ENCODE measurements at regions not wholly inside any gene's neighbourhood (a gene's known extent, or its start where the extent isn't known, plus 50 kb on each side); places are given as distances from the start of the nearest gene placed in this dataset.
"Not testable (repeated sequence)": the region's sequence is repeated elsewhere in the genome, so short reads cannot be mapped to it uniquely, and the experiment has no call there.

GRCh38 chr4:66229885-66230284, 559.6 kb upstream of the EPHA5 start:
- DNase-seq: no peak

- no peak for DNase-seq
Measured at GRCh38 chr4:66225539-66225938, 555.2 kb upstream of the EPHA5 start.

- DNase-seq: no peak
Measured at GRCh38 chr4:66223068-66223703, 552.9 kb upstream of the EPHA5 start.

GRCh38 chr4:66219401-66219800, 549.1 kb upstream of the EPHA5 start:
- DNase-seq: no peak

DNA sequence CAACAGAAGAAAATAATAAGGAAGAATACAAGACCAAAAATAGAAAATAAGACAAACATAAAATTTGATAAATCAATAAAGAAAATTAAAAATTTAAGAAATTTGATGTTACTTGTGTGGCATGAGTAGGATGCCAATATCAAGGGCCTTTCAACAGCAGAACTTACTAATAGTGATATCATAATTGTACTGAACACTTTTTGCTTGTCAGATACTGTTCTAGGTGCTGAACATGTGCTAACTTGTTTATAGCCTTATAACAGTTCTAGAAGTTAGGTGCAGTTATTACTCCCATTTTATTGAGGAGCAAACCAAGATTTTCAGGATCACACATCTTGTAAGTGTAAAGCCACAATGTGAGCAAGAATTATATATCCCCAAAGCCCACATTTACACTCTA, 546.0 kb upstream of the EPHA5 start:
- no peak for DNase-seq

GRCh38 chr4:66212489-66212888, 542.2 kb upstream of the EPHA5 start:
- DNase-seq: no peak

- DNase-seq: no peak
Measured at GRCh38 chr4:66204534-66205247, 534.4 kb upstream of the EPHA5 start.

GRCh38 chr4:66202870-66203269, 532.6 kb upstream of the EPHA5 start:
- no peak for DNase-seq

DNA sequence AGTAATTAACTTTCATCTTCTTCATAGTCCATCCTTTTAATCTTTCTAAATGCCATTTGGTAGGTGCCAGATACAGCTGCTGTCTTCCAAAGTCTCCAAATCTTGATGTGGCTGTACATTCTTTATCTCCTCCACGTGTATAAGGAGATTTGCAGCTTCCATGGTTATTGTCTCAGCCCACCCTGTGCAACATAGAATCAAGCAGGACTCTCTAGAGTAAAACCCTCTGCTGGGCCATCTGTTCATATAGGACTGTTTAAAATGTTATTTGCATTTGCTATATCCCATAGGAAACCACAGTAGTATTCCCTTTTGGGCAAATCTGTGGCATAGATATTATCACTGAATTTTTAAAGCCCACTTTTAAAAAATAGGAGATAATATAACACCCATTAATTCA, 527.2 kb upstream of the EPHA5 start:
- DNase-seq: no peak

DNA sequence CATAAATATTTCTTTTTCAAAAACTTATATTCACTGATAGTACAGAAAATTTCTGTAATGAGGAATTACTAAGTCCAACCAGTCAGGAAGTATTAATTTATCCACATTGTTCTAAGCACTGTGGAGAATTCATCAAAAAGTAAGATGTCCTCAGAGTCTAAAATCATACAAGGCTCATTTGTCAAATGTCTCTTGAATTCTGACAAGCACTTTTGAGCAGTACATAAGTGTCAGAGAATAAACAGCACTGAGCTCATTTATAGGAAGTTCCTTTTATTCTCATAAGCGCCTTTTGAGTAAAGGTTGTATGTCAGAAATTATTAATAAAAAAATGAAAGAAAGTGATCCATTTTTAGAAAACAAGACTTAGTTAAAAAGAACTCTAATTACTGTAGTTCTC, 523.2 kb upstream of the EPHA5 start:
- DNase-seq: no peak

GRCh38 chr4:66187175-66187720, 517.0 kb upstream of the EPHA5 start:
- no peak for DNase-seq

- DNase-seq: no peak
Measured at GRCh38 chr4:66186095-66186494, 515.8 kb upstream of the EPHA5 start.

DNA sequence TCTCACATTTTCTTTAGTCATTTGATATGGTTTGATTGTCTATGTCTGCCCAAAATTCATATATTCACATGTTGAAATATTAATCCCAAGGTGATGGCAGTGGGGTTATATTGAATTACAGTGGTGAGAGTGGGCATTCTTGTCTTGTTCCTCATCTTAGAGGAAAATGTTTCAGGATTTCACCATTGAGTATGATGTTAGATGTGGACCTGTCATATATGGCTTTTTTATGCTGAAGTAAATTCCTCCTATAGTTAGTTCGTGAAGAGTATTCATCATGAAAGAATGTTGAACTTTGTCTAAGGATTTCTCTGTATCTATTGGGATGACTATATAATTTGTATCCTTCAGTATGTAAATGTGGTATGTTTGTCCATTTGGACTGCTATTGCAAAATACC, 512.3 kb upstream of the EPHA5 start:
- DNase-seq: no peak

DNA sequence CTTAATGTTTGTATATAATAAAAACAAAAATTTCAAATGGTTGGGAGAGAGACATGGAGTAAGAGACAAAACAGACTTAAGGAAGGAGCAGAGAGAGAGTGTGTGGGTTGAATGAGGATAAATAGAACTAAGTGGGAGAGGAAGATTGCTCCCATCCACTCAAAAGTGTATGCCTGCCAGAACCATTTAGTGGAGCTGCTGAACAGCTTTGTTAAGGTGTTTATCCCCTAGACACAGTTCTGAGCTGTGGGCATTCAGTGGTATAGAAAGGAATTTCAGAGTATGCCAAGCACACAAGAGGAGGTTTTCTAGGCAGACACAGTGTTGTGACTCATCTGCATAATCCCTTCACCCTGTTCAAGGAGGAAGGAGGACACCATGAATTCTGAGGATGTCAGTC, 508.6 kb upstream of the EPHA5 start:
- no peak for DNase-seq

GRCh38 chr4:66169341-66169740, 499.1 kb upstream of the EPHA5 start:
- no peak for DNase-seq

DNA sequence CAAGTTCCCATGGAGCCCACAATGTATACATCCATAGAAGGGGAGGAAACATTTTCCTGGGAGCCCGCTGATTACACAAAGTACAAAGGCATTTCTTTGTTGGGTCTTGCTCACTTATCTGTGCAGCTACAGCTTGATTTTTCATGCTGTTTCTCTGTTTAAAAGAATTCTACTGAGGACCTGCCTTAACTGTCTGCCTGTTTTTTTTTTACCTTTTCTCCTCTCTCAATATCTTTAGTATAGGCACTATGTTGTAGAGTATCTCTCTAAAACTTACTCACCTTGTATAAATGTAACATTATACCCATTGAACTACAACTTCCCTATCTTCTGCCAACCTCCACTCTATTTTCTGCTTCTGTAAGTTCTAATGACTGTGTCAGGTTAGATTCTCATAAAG, 494.6 kb upstream of the EPHA5 start:
- DNase-seq: no peak

DNA sequence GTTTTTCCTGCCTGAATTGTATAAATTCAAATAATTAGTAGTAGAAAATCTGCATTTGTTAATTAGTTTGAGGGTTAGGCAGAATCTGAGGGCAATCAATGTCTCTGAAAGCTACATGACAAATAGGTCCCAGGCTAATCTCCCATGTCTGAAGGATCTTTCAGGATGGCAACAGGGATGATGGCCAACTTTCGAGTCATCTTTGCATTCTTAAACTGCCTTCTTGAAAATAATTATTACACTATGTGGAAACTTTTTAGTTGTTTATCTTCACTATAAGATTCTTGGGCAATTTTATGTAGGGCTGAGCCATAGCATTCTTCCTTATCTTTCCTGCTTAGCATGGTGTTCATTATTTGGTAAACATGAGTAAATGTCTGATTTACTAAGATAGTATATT, 490.3 kb upstream of the EPHA5 start:
- DNase-seq: no peak

- no peak for DNase-seq
Measured at GRCh38 chr4:66157594-66157993, 487.3 kb upstream of the EPHA5 start.

- no peak for DNase-seq
Measured at GRCh38 chr4:66130042-66130441, 459.8 kb upstream of the EPHA5 start.

GRCh38 chr4:66123831-66124413, 453.6 kb upstream of the EPHA5 start:
- DNase-seq: no peak

GRCh38 chr4:66123190-66123589, 452.9 kb upstream of the EPHA5 start:
- DNase-seq: no peak

DNA sequence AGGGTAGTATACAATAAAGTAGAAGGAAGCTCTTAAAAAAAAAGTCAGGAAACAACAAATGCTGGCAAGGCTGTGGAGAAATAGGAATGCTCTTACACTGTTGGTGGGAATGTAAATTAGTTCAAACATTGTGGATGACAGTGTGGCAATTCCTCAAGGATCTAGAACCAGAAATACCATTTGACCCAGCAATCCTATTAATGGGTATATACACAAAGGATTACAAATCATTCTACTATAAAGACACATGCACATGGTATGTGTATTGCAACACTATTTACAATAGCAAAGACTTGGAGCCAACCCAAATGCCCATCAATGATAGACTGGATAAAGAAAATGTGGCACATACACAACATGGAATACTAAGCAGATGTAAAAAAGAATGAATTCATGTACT, 444.9 kb upstream of the EPHA5 start:
- not testable (repeated sequence) for DNase-seq

DNA sequence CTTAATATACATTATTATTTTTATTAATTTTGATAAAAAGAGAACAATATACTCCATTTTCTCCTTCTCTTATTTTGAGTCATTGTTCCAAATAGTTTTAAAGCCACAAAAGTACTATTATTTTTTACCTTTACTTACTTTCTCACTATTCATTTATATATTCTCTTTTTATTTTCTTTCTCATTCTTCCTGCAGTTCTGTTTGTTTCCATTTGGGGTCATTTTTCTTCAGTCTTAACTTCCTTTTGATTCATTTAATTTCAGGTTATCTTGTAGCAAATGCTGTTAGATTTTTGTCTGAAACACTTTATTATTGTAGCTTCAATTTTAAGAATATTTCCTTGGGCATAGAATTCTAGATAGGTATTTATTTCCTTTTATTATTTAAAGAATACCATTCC, 438.6 kb upstream of the EPHA5 start:
- DNase-seq: no peak

- DNase-seq: no peak
Measured at GRCh38 chr4:66097218-66097617, 426.9 kb upstream of the EPHA5 start.

Measured in stimulated activated CD4-positive, alpha-beta T cell treated with anti-CD3 and anti-CD28 coated beads, Interleukin-4, amount 100 ng/mL, for 4 hours (primary cell).